IMR-90 (cell line): ENCODE measurements at regions not wholly inside any gene's neighbourhood (a gene's known extent, or its start where the extent isn't known, plus 50 kb on each side); places are given as distances from the start of the nearest gene placed in this dataset.

Experiments
- ATAC-seq: fragments of 200-7000 bp; cut with Tn5 transposase; 2 replicates; pipeline ENCODE4 v1.9.1; 2020; ENCODE audit warnings: low read depth, mild to moderate bottlenecking, moderate library complexity
- BruUV-seq: library from RNA; stranded (reverse); fragments of 400-500 nt; replicated peaks from 2 replicates; lab custom pipeline; 2021; lab: Mats Ljungman, UMichigan
- CTCF ChIA-PET: fragments of 300-600 bp; formaldehyde crosslinking; extraction: SDS; loops from one replicate; lab custom pipeline; 2021; ENCODE audit warnings: antibody characterized with exemption; lab: Yijun Ruan, JAX
- POLR2A ChIA-PET: fragments of 300-600 bp; sonication (Branson Sonifier 250); formaldehyde crosslinking; loops from one replicate; lab custom pipeline; 2022; ENCODE audit warnings: antibody characterized with exemption; ENCODE audit not compliant: unreplicated experiment; lab: Charles Lee
- DNase-seq: peaks from one replicate; pipeline ENCODE4 v3.0.0; 2013
- H2AFZ ChIP-seq: replicated peaks from 2 replicates; pipeline ENCODE3; 2013; ENCODE audit warnings: low read length, mild to moderate bottlenecking; ENCODE audit not compliant: poor library complexity
- H2AK5ac ChIP-seq: 2 replicates; pipeline ENCODE4 v1.6.1; 2013; ENCODE audit warnings: low read depth, low read length, inconsistent platforms
- H2AK9ac ChIP-seq: replicated peaks from 2 replicates; pipeline ENCODE3; 2013; ENCODE audit warnings: mild to moderate bottlenecking, low read depth, low read length, moderate library complexity; ENCODE audit not compliant: poor library complexity
- H2BK120ac ChIP-seq: 2 replicates; pipeline ENCODE4 v1.6.1; 2013; ENCODE audit warnings: low read depth, low read length, inconsistent platforms
- H2BK15ac ChIP-seq: 3 replicates; pipeline ENCODE4 v1.6.1; 2013; ENCODE audit warnings: low read depth, low read length, inconsistent platforms
- H2BK20ac ChIP-seq: 2 replicates; pipeline ENCODE4 v1.6.1; 2013; ENCODE audit warnings: low read depth, mild to moderate bottlenecking, inconsistent platforms, low read length, moderate library complexity
- H2BK5ac ChIP-seq: 2 replicates; pipeline ENCODE4 v1.6.1; 2013; ENCODE audit warnings: mild to moderate bottlenecking, low read depth, low read length, inconsistent platforms; ENCODE audit not compliant: poor library complexity, severe bottlenecking
- H3K14ac ChIP-seq: replicated peaks from 2 replicates; pipeline ENCODE4 v1.6.1; 2013; ENCODE audit warnings: low read depth, low read length, inconsistent platforms
- H3K18ac ChIP-seq: 2 replicates; pipeline ENCODE4 v1.6.1; 2013; ENCODE audit warnings: low read depth, low read length, control low read depth
- H3K23ac ChIP-seq: 2 replicates; pipeline ENCODE4 v1.6.1; 2013; ENCODE audit warnings: low read depth, low read length, inconsistent platforms
- H3K27ac ChIP-seq: 2 replicates; pipeline ENCODE4 v1.5.1; 2013; ENCODE audit warnings: mild to moderate bottlenecking, control low read depth, low read length; ENCODE audit not compliant: insufficient read depth
- H3K27me3 ChIP-seq: 2 replicates; pipeline ENCODE4 v1.6.1; 2013; ENCODE audit warnings: low read length; ENCODE audit not compliant: control insufficient read depth, insufficient read depth
- H3K36me3 ChIP-seq: 2 replicates; pipeline ENCODE4 v1.6.1; 2013; ENCODE audit warnings: low read length, mixed read lengths; ENCODE audit not compliant: control insufficient read depth, insufficient read depth
- H3K4ac ChIP-seq: 2 replicates; pipeline ENCODE4 v1.6.1; 2013; ENCODE audit warnings: low read depth, low read length, inconsistent platforms
- H3K4me1 ChIP-seq: 2 replicates; pipeline ENCODE4 v1.6.1; 2013; ENCODE audit warnings: low read length, mixed read lengths; ENCODE audit not compliant: control insufficient read depth, insufficient read depth
- H3K4me2 ChIP-seq: 2 replicates; pipeline ENCODE4 v1.6.1; 2013; ENCODE audit warnings: low read depth, mild to moderate bottlenecking, control low read depth, low read length, moderate library complexity
- H3K4me3 ChIP-seq: 2 replicates; pipeline ENCODE4 v1.5.1; 2013; ENCODE audit warnings: low read depth, mild to moderate bottlenecking, control low read depth, low read length, moderate library complexity; ENCODE audit not compliant: insufficient read depth
- H3K56ac ChIP-seq: 2 replicates; pipeline ENCODE4 v1.6.1; 2013; ENCODE audit warnings: low read length, inconsistent platforms; ENCODE audit not compliant: insufficient read depth; ENCODE audit errors: extremely low read depth
- H3K79me1 ChIP-seq, 2 experiments: 2 replicates each; pipeline ENCODE4 v1.6.1; 2013; ENCODE audit warnings: low read length in 2 of 2, inconsistent platforms in 1 of 2, low read depth in 1 of 2
- H3K9ac ChIP-seq: 2 replicates; pipeline ENCODE4 v1.6.1; 2013; ENCODE audit warnings: low read depth, low read length, control low read depth
- H3K9me1 ChIP-seq: 2 replicates; pipeline ENCODE4 v1.6.1; 2013; ENCODE audit warnings: low read length, inconsistent platforms; ENCODE audit not compliant: insufficient read depth
- H3K9me3 ChIP-seq: 2 replicates; pipeline ENCODE4 v1.6.1; 2013; ENCODE audit warnings: low read length; ENCODE audit not compliant: control insufficient read depth, insufficient read depth
- H4K20me1 ChIP-seq: 2 replicates; pipeline ENCODE4 v1.6.1; 2013; ENCODE audit warnings: low read length, inconsistent platforms; ENCODE audit not compliant: insufficient read depth
- H4K5ac ChIP-seq: 2 replicates; pipeline ENCODE4 v1.6.1; 2013; ENCODE audit warnings: mild to moderate bottlenecking, low read depth, low read length, control low read depth
- H4K8ac ChIP-seq, 2 experiments: 2 replicates each; pipeline ENCODE4 v1.6.1; 2013; ENCODE audit warnings: low read depth in 2 of 2, low read length in 2 of 2, control low read depth in 1 of 2, inconsistent platforms in 1 of 2
- H4K91ac ChIP-seq: 2 replicates; pipeline ENCODE4 v1.6.1; 2013; ENCODE audit warnings: low read depth, low read length, inconsistent platforms; ENCODE audit not compliant: insufficient read depth
- CHD1 ChIP-seq: IDR thresholded peaks from 2 replicates; pipeline ENCODE4 v1.6.1; 2012; ENCODE audit warnings: low read depth, low read length, improper control_type of control experiment
- CTCF ChIP-seq: conservative IDR thresholded peaks from 2 replicates; pipeline ENCODE4 v1.5.1; 2012; ENCODE audit warnings: mild to moderate bottlenecking, low read depth, low read length, improper control_type of control experiment
- FOS ChIP-seq: fragments of 150-350 bp; IDR thresholded peaks from 2 replicates; pipeline ENCODE4 v1.6.1; 2016; ENCODE audit warnings: low read depth, low read length
- MAFK ChIP-seq: IDR thresholded peaks from 2 replicates; pipeline ENCODE4 v1.6.1; 2012; ENCODE audit warnings: low read depth, low read length, improper control_type of control experiment
- MAZ ChIP-seq: IDR thresholded peaks from 2 replicates; pipeline ENCODE4 v1.6.1; 2012; ENCODE audit warnings: low read depth, mild to moderate bottlenecking, low read length, improper control_type of control experiment, moderate library complexity, borderline replicate concordance
- POLR2A ChIP-seq: IDR thresholded peaks from 2 replicates; pipeline ENCODE4 v1.6.1; 2012; ENCODE audit warnings: mild to moderate bottlenecking, low read depth, low read length
- RCOR1 ChIP-seq: IDR thresholded peaks from 2 replicates; pipeline ENCODE4 v1.6.1; 2012; ENCODE audit warnings: mild to moderate bottlenecking, low read length, improper control_type of control experiment; ENCODE audit not compliant: insufficient replicate concordance
- RFX5 ChIP-seq: IDR thresholded peaks from 2 replicates; pipeline ENCODE4 v1.8.0; 2012; ENCODE audit warnings: low read depth, mild to moderate bottlenecking, low read length, moderate library complexity
- WGBS, 2 experiments: methylation state at CpG; one replicate each; pipeline versions ENCODE4 v1.1.5 to v1.1.7; 2013; ENCODE audit warnings: missing lambda C conversion rate in 2 of 2; ENCODE audit not compliant: insufficient read length in 1 of 2; ENCODE audit errors: extremely low coverage in 2 of 2; 5-methylcytosine and 5-hydroxymethylcytosine counted together
- dilution Hi-C: fragments of 300-500 bp; cut with HindIII; formaldehyde crosslinking; loops from one replicate; pipeline ENCODE4 v1.14.3; 2018; ENCODE audit warnings: low sequenced_read_pairs; ENCODE audit not compliant: unreplicated experiment
- in situ Hi-C: fragments of 300-500 bp; cut with MboI; formaldehyde crosslinking; loops from 3 replicates; pipeline ENCODE4 v1.14.3; 2019; ENCODE audit warnings: low sequenced_read_pairs, inconsistent platforms, mixed read lengths
- intact Hi-C: fragments of 100-400 bp; cut with micrococcal nuclease; formaldehyde crosslinking; loops from 2 replicates; pipeline ENCODE4 v1.10.0; 2022

- no peak overlapping the region for H3K14ac ChIP-seq
- BruUV-seq = no TSS peak
- H2BK15ac ChIP-seq = no peak overlapping the region
- H3K4me1 ChIP-seq = no peaks in the 10 kb centered on the region
- no peak for TF ChIP-seq RCOR1
- TF ChIP-seq MAZ = no peak
- no peak for TF ChIP-seq FOS
- no peak for TF ChIP-seq MAFK
- TF ChIP-seq POLR2A = no peak
- TF ChIP-seq RFX5 = no peak
- no peak for TF ChIP-seq CHD1
- no peak for TF ChIP-seq CTCF
- DNase-seq (no peak), ATAC-seq (no peak)
- no peak overlapping the region for H2BK120ac ChIP-seq
- ChIA-PET POLR2A (no interaction called here), CTCF (no interaction called here)
- H3K23ac ChIP-seq = no peak overlapping the region
- no peak overlapping the region for H4K91ac ChIP-seq
- H3K9ac ChIP-seq = no peak overlapping the region
- H3K27ac ChIP-seq = no peak overlapping the region
- no peaks in the 10 kb centered on the region for H3K27me3 ChIP-seq
- no peak overlapping the region for H4K8ac ChIP-seq
- H3K18ac ChIP-seq = no peak overlapping the region
- H3K79me1 ChIP-seq = no peaks in the 10 kb centered on the region
- intact Hi-C loops (no loop called here), in situ Hi-C loops (no loop called here), dilution Hi-C loops (no loop called here)
- H3K9me1 ChIP-seq = no peaks in the 10 kb centered on the region
- WGBS, 2 experiments = no CpG with 5 or more reads among the region's 3 CpGs
- peaks cover 9% of the 10 kb centered on the region for H3K9me3 ChIP-seq
- H3K36me3 ChIP-seq = no peaks in the 10 kb centered on the region
- no peak overlapping the region for H3K56ac ChIP-seq
- no peak overlapping the region for H2BK20ac ChIP-seq
- H4K5ac ChIP-seq = no peak overlapping the region
- H3K4ac ChIP-seq = no peak overlapping the region
- H3K4me2 ChIP-seq = no peak overlapping the region
- H2AK5ac ChIP-seq = no peak overlapping the region
- no peak overlapping the region for H3K4me3 ChIP-seq
- H2AK9ac ChIP-seq = no peak overlapping the region
- H2BK5ac ChIP-seq = no peak overlapping the region
- no peaks in the 10 kb centered on the region for H4K20me1 ChIP-seq
- H2AFZ ChIP-seq = no peak overlapping the region
These were observed 893.7 kb upstream of the FAM98A start for GRCh38 chr2:34492561-34493455.
